ENCODE measurements at regions not wholly inside any gene's neighbourhood (a gene's known extent, or its start where the extent isn't known, plus 50 kb on each side); places are given as distances from the start of the nearest gene placed in this dataset.
"Not testable (repeated sequence)": the region's sequence is repeated elsewhere in the genome, so short reads cannot be mapped to it uniquely, and the experiment has no call there.

GRCh38 chr13:34376483-34376882 is 558.5 kb downstream of the RFC3 start:
- DNase-seq: no peak

GRCh38 chr13:34381228-34381627 is 560.8 kb upstream of the NBEA start:
- DNase-seq: no peak

GRCh38 chr13:34383728-34384127 is 558.3 kb upstream of the NBEA start:
- no peak for DNase-seq

GRCh38 chr13:34386229-34386628 is 555.8 kb upstream of the NBEA start:
- DNase-seq: not testable (repeated sequence)

- DNase-seq: no peak
These were observed 551.0 kb upstream of the NBEA start for GRCh38 chr13:34391076-34391475.

- no peak for DNase-seq
These were observed 540.4 kb upstream of the NBEA start for GRCh38 chr13:34401696-34402095.

- no peak for DNase-seq
These were observed 536.5 kb upstream of the NBEA start for GRCh38 chr13:34405410-34406181.

GRCh38 chr13:34408640-34409039 is 533.4 kb upstream of the NBEA start:
- no peak for DNase-seq

- no peak for DNase-seq
These were observed 532.4 kb upstream of the NBEA start for GRCh38 chr13:34409496-34410182.

GRCh38 chr13:34410678-34411077 is 531.4 kb upstream of the NBEA start:
- no peak for DNase-seq

- DNase-seq: no peak
These were observed 530.9 kb upstream of the NBEA start for GRCh38 chr13:34411177-34411576.

GRCh38 chr13:34411894-34412293 is 530.2 kb upstream of the NBEA start:
- no peak for DNase-seq

GRCh38 chr13:34412295-34412694 is 529.8 kb upstream of the NBEA start:
- DNase-seq: no peak

- no peak for DNase-seq
These were observed 529.2 kb upstream of the NBEA start for GRCh38 chr13:34412817-34413375.

- no peak for DNase-seq
These were observed 528.4 kb upstream of the NBEA start for GRCh38 chr13:34413538-34414210.

- DNase-seq: no peak
These were observed 527.5 kb upstream of the NBEA start for GRCh38 chr13:34414616-34415015.

GRCh38 chr13:34416971-34417380 is 525.1 kb upstream of the NBEA start:
- DNase-seq: peak; percentile 29

- DNase-seq: no peak
These were observed 524.2 kb upstream of the NBEA start for GRCh38 chr13:34417896-34418295.

GRCh38 chr13:34419025-34419424 is 523.0 kb upstream of the NBEA start:
- no peak for DNase-seq

GRCh38 chr13:34419755-34420154 is 522.3 kb upstream of the NBEA start:
- DNase-seq: no peak

GRCh38 chr13:34420702-34421346 is 521.2 kb upstream of the NBEA start:
- no peak for DNase-seq

GRCh38 chr13:34421347-34421719 is 520.7 kb upstream of the NBEA start:
- no peak for DNase-seq

- no peak for DNase-seq
These were observed 520.1 kb upstream of the NBEA start for GRCh38 chr13:34421858-34422475.
